ENCODE measurements at regions not wholly inside any gene's neighbourhood (a gene's known extent, or its start where the extent isn't known, plus 50 kb on each side); places are given as distances from the start of the nearest gene placed in this dataset.

GRCh38 chr10:25811052-25811685 is 122.9 kb upstream of the MYO3A start:
- no peaks in the 10 kb centered on the region for H3K36me3 ChIP-seq
- 68 to 74% methylated on average over 5 of the region's 5 CpGs for WGBS, 2 donors
- H3K4me1 ChIP-seq = no peaks in the 10 kb centered on the region
- intact Hi-C loops (cut with DNase I) = no loop called here
- no peak overlapping the region for H3K4me3 ChIP-seq
- H3K27me3 ChIP-seq = no peaks in the 10 kb centered on the region
- H3K27ac ChIP-seq = no peak overlapping the region
- no peak for DNase-seq
- TF ChIP-seq CTCF (IDR thresholded peaks at IDR 0.05) = no peak
- ATAC-seq = no peak
- no peaks in the 10 kb centered on the region for H3K9me3 ChIP-seq

GRCh38 chr10:25813511-25813910 is 120.5 kb upstream of the MYO3A start:
- TF ChIP-seq CTCF (IDR thresholded peaks at IDR 0.05) = no peak
- no peaks in the 10 kb centered on the region for H3K27me3 ChIP-seq
- H3K4me1 ChIP-seq = no peaks in the 10 kb centered on the region
- 65 to 72% methylated on average over 3 of the region's 3 CpGs for WGBS, 2 donors
- no peaks in the 10 kb centered on the region for H3K36me3 ChIP-seq
- no peaks in the 10 kb centered on the region for H3K9me3 ChIP-seq
- ATAC-seq (no peak), DNase-seq (no peak)
- H3K4me3 ChIP-seq = no peak overlapping the region
- H3K27ac ChIP-seq = no peak overlapping the region
- intact Hi-C loops (cut with DNase I) = no loop called here

GRCh38 chr10:25815236-25815635 is 118.8 kb upstream of the MYO3A start:
- Histone ChIP-seq H3K27me3 (peaks cover 0 to 6% (median 0%) of the 10 kb centered on the region in 7 donors), H3K4me3 (no peak overlapping the region), H3K4me1 (no peaks in the 10 kb centered on the region), H3K9me3 (no peaks in the 10 kb centered on the region), H3K36me3 (no peaks in the 10 kb centered on the region), H3K27ac (no peak overlapping the region)
- no peak for DNase-seq
- WGBS, 2 donors = 71 to 79% methylated on average over 1 of the region's 1 CpG
- intact Hi-C loops (cut with DNase I) = no loop called here
- no peak for TF ChIP-seq CTCF (IDR thresholded peaks at IDR 0.05)
- ATAC-seq = no peak

GRCh38 chr10:25815999-25816768 is 117.8 kb upstream of the MYO3A start:
- ATAC-seq = no peak
- DNase-seq = no peak
- no peak for TF ChIP-seq CTCF (IDR thresholded peaks at IDR 0.05)
- no peak overlapping the region for H3K27ac ChIP-seq
- no peak overlapping the region for H3K4me3 ChIP-seq
- WGBS, 2 donors = 42% methylated on average over 8 of the region's 8 CpGs
- H3K9me3 ChIP-seq = no peaks in the 10 kb centered on the region
- H3K36me3 ChIP-seq = no peaks in the 10 kb centered on the region
- H3K4me1 ChIP-seq = no peaks in the 10 kb centered on the region
- intact Hi-C loops (cut with DNase I) = no loop called here
- peaks cover 0 to 6% (median 0%) of the 10 kb centered on the region in 7 donors for H3K27me3 ChIP-seq

Measured in heart right ventricle (tissue), 16 donors.